ENCODE measurements at regions not wholly inside any gene's neighbourhood (a gene's known extent, or its start where the extent isn't known, plus 50 kb on each side); places are given as distances from the start of the nearest gene placed in this dataset.

DNA sequence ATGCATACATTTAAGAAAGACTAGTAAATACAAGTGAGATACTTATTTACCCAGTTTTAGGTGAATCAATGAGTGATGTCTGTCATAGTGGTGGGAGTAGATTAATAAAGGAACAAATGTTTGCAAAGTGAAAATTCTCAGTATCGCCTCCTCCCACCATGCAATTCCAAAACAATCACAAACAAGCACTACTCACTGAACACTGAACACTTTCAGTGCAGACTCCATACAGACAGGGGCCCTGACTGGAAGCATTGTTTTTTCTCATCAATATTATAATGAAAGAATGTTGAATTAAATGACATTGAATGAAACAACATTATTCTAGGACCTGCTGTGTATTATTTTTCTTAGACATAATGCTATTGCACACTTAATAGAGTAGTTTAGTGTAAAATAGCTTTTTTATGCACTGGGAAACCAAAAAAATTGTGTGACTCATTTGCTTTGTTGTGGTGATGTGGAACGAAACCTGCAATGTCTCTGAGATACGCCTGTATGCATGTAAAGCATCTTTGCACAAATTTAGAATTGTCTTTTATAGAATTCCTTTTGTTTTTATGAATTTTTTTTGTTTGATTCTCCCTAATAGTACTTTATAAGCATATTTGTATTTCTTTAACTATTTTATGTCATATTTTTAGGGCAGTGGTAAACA lies 317.5 kb downstream of the UTRN start:
- TF ChIP-seq, protein P1, sequence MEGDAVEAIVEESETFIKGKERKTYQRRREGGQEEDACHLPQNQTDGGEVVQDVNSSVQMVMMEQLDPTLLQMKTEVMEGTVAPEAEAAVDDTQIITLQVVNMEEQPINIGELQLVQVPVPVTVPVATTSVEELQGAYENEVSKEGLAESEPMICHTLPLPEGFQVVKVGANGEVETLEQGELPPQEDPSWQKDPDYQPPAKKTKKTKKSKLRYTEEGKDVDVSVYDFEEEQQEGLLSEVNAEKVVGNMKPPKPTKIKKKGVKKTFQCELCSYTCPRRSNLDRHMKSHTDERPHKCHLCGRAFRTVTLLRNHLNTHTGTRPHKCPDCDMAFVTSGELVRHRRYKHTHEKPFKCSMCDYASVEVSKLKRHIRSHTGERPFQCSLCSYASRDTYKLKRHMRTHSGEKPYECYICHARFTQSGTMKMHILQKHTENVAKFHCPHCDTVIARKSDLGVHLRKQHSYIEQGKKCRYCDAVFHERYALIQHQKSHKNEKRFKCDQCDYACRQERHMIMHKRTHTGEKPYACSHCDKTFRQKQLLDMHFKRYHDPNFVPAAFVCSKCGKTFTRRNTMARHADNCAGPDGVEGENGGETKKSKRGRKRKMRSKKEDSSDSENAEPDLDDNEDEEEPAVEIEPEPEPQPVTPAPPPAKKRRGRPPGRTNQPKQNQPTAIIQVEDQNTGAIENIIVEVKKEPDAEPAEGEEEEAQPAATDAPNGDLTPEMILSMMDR (conservative IDR thresholded peaks at IDR 0.05; ENCODE audit: low read depth, low read length) = no peak
- TF ChIP-seq EZH2 (IDR thresholded peaks at IDR 0.05; ENCODE audit: low read length, unreplicated experiment) (no peak), EZH2phosphoT487 (IDR thresholded peaks at IDR 0.05; ENCODE audit: borderline replicate concordance, low read length) (no peak)

Data from PC-3 (cell line).